ENCODE measurements at regions not wholly inside any gene's neighbourhood (a gene's known extent, or its start where the extent isn't known, plus 50 kb on each side); places are given as distances from the start of the nearest gene placed in this dataset.

DNA sequence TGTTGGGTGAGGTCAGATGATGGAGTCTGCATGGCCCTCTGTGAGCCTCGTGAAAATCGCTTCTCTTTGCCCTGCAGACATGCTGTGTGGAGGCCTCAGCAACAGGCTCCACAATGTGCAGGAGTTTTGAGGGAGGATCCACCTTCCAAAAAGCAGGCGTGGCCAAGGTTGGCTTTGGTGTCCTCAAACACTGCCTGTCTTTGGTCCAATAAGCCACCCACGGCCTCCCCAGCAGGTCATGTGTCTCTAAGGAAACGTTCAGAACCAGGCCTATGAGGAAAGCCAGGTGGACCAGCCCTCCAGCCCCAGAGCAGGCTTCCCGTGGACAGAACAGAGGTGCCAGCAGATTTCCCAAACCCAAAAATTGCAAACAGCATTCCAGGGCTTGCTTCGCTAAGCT, 340.7 kb upstream of the IRX2 start:
- DNase-seq (ENCODE audit: low read depth, low spot score) (no peak), FAIRE-seq (no peak), ATAC-seq (no peak)
- BruUV-seq (replicated peaks): no TSS peak
- Histone ChIP-seq H3K9ac (ENCODE audit: control insufficient read depth, insufficient read depth, low read length) (no peak overlapping the region), H3K27me3 (replicated peaks in 1 of 2; ENCODE audit: control insufficient read depth in 2 of 2, insufficient read depth in 2 of 2, low read length in 1 of 2) (no peaks in the 10 kb centered on the region), H4K20me1 (ENCODE audit: control insufficient read depth, insufficient read depth) (no peaks in the 10 kb centered on the region), H3K36me3 (ENCODE audit: control insufficient read depth in 2 of 2, insufficient read depth in 2 of 2, low read length in 1 of 2) (no peaks in the 10 kb centered on the region), H3K4me3 (no peak overlapping the region), H3K9me3 (replicated peaks; ENCODE audit: control insufficient read depth, insufficient read depth, low read length) (no peaks in the 10 kb centered on the region; the same call in 2 of the 3 replicates), H3K4me1 (ENCODE audit: control insufficient read depth, insufficient read depth, low read length) (no peaks in the 10 kb centered on the region), H2AFZ (ENCODE audit: control insufficient read depth, low read depth, low read length) (no peak overlapping the region), H3K27ac (ENCODE audit: control insufficient read depth, insufficient read depth) (no peak overlapping the region), H3K4me2 (ENCODE audit: control insufficient read depth, insufficient read depth) (no peak overlapping the region), H3K79me2 (ENCODE audit: control insufficient read depth, insufficient read depth, low read length) (no peaks in the 10 kb centered on the region)
- in situ Hi-C loops (cut with MboI) (no loop called here), intact Hi-C loops (cut with micrococcal nuclease; ENCODE audit: unreplicated experiment) (no loop called here)
- CTCF ChIA-PET: no interaction called here
- POLR2A ChIA-PET: no interaction called here
- SMC1A ChIA-PET (ENCODE audit: uncharacterized antibody, unreplicated experiment): no interaction called here
- 30% methylated on average over 7 of the region's 7 CpGs for WGBS (ENCODE audit: insufficient coverage, insufficient replicate concordance, low lambda C conversion rate, missing lambda C conversion rate)
- TF ChIP-seq, protein P1, sequence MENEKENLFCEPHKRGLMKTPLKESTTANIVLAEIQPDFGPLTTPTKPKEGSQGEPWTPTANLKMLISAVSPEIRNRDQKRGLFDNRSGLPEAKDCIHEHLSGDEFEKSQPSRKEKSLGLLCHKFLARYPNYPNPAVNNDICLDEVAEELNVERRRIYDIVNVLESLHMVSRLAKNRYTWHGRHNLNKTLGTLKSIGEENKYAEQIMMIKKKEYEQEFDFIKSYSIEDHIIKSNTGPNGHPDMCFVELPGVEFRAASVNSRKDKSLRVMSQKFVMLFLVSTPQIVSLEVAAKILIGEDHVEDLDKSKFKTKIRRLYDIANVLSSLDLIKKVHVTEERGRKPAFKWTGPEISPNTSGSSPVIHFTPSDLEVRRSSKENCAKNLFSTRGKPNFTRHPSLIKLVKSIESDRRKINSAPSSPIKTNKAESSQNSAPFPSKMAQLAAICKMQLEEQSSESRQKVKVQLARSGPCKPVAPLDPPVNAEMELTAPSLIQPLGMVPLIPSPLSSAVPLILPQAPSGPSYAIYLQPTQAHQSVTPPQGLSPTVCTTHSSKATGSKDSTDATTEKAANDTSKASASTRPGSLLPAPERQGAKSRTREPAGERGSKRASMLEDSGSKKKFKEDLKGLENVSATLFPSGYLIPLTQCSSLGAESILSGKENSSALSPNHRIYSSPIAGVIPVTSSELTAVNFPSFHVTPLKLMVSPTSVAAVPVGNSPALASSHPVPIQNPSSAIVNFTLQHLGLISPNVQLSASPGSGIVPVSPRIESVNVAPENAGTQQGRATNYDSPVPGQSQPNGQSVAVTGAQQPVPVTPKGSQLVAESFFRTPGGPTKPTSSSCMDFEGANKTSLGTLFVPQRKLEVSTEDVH (IDR thresholded peaks at IDR 0.05; ENCODE audit: low read depth, partially characterized antibody): no peak
- TF ChIP-seq MXI1 (IDR thresholded peaks at IDR 0.05; ENCODE audit: low read depth, low read length) (no peak), RAD21 (IDR thresholded peaks at IDR 0.05; ENCODE audit: insufficient read depth, low read depth, low read length) (no peak), STAT3 (IDR thresholded peaks at IDR 0.05; ENCODE audit: low read depth, low read length) (no peak), POLR2AphosphoS2 (IDR thresholded peaks at IDR 0.05; ENCODE audit: low read depth, low read length) (no peak), YY1 (IDR thresholded peaks at IDR 0.05; ENCODE audit: low read depth, low read length) (no peak), LARP7 (IDR thresholded peaks at IDR 0.05) (no peak), RELA (IDR thresholded peaks at IDR 0.05; ENCODE audit: borderline replicate concordance, partially characterized antibody) (no peak), POLR2A (IDR thresholded peaks at IDR 0.05; ENCODE audit: low read depth, low read length) (no peak)
- TF ChIP-seq, protein P2, sequence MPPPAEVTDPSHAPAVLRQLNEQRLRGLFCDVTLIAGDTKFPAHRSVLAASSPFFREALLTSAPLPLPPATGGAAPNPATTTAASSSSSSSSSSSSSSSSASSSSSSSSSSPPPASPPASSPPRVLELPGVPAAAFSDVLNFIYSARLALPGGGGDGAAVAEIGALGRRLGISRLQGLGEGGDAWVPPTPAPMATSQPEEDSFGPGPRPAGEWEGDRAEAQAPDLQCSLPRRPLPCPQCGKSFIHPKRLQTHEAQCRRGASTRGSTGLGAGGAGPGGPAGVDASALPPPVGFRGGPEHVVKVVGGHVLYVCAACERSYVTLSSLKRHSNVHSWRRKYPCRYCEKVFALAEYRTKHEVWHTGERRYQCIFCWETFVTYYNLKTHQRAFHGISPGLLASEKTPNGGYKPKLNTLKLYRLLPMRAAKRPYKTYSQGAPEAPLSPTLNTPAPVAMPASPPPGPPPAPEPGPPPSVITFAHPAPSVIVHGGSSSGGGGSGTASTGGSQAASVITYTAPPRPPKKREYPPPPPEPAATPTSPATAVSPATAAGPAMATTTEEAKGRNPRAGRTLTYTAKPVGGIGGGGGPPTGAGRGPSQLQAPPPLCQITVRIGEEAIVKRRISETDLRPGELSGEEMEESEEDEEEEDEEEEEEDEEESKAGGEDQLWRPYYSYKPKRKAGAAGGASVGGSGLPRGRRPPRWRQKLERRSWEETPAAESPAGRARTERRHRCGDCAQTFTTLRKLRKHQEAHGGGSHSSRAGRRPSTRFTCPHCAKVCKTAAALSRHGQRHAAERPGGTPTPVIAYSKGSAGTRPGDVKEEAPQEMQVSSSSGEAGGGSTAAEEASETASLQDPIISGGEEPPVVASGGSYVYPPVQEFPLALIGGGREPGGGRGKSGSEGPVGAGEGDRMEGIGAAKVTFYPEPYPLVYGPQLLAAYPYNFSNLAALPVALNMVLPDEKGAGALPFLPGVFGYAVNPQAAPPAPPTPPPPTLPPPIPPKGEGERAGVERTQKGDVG (CRISPR knock-in tag; IDR thresholded peaks at IDR 0.05): no peak
- TF ChIP-seq, protein P3, sequence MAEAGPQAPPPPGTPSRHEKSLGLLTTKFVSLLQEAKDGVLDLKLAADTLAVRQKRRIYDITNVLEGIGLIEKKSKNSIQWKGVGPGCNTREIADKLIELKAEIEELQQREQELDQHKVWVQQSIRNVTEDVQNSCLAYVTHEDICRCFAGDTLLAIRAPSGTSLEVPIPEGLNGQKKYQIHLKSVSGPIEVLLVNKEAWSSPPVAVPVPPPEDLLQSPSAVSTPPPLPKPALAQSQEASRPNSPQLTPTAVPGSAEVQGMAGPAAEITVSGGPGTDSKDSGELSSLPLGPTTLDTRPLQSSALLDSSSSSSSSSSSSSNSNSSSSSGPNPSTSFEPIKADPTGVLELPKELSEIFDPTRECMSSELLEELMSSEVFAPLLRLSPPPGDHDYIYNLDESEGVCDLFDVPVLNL (IDR thresholded peaks at IDR 0.05; ENCODE audit: low read depth, low read length): no peak
- RAD21 ChIA-PET (ENCODE audit: unreplicated experiment): no interaction called here
